GM12878 (cell line): ENCODE measurements at regions not wholly inside any gene's neighbourhood (a gene's known extent, or its start where the extent isn't known, plus 50 kb on each side); places are given as distances from the start of the nearest gene placed in this dataset.

Experiments used
- ATAC-seq: fragments of 200-7000 bp; cut with Tn5 transposase; 3 replicates; pipeline ENCODE4 v1.9.1; 2020; ENCODE audit warnings: mild to moderate bottlenecking, moderate library complexity
- BruUV-seq: library from RNA; stranded (reverse); fragments of 400-500 nt; replicated peaks from 2 replicates; lab custom pipeline; 2021; lab: Mats Ljungman, UMichigan
- CTCF ChIA-PET: fragments of 300-600 bp; sonication (Branson Sonifier 250); formaldehyde crosslinking; extraction: SDS; loops from one replicate; lab custom pipeline; 2021; ENCODE audit warnings: inconsistent platforms; lab: Yijun Ruan, JAX
- POLR2A ChIA-PET: fragments of 350-600 bp; formaldehyde crosslinking; extraction: SDS; loops from one replicate; lab custom pipeline; 2021; ENCODE audit warnings: inconsistent platforms; lab: Charles Lee
- RAD21 ChIA-PET: fragments of 300-600 bp; sonication (Branson Sonifier 250); formaldehyde crosslinking; loops from one replicate; lab custom pipeline; 2023; ENCODE audit warnings: antibody characterized with exemption; ENCODE audit not compliant: unreplicated experiment; lab: Charles Lee
- SMC1A ChIA-PET: fragments of 300-600 bp; sonication (Branson Sonifier 250); formaldehyde crosslinking; loops from one replicate; lab custom pipeline; 2023; ENCODE audit not compliant: unreplicated experiment, uncharacterized antibody; lab: Charles Lee
- DNase-seq: peaks from one replicate; pipeline ENCODE4 v3.0.0-alpha.2; 2011; ENCODE audit warnings: low read depth, low spot score
- FAIRE-seq: peaks from 3 replicates; lab custom pipeline; 2011; peaks lifted over from hg19 to GRCh38; lab: Jason Lieb, UNC
- H2AFZ ChIP-seq: 2 replicates; pipeline ENCODE4 v1.6.0; 2011; ENCODE audit warnings: low read depth, low read length, control low read depth; ENCODE audit not compliant: control insufficient read depth
- H3K27ac ChIP-seq: 2 replicates; pipeline ENCODE4 v1.5.1; 2011; ENCODE audit warnings: control low read depth; ENCODE audit not compliant: control insufficient read depth, insufficient read depth
- H3K27me3 ChIP-seq, 2 experiments: replicated peaks in 1 of 2; 2 replicates each; pipeline versions ENCODE4 v1.6.0 to v1.6.1; 2011; ENCODE audit warnings: low read length in 1 of 2; ENCODE audit not compliant: control insufficient read depth in 2 of 2, insufficient read depth in 2 of 2
- H3K36me3 ChIP-seq, 2 experiments: 2 replicates each; pipeline ENCODE4 v1.5.1; 2011; ENCODE audit warnings: low read length in 1 of 2; ENCODE audit not compliant: control insufficient read depth in 2 of 2, insufficient read depth in 2 of 2
- H3K4me1 ChIP-seq: 2 replicates; pipeline ENCODE4 v1.6.1; 2011; ENCODE audit warnings: mild to moderate bottlenecking, low read length, moderate library complexity, mixed read lengths; ENCODE audit not compliant: control insufficient read depth, insufficient read depth
- H3K4me2 ChIP-seq: 2 replicates; pipeline ENCODE4 v1.6.0; 2011; ENCODE audit warnings: control low read depth; ENCODE audit not compliant: control insufficient read depth, insufficient read depth
- H3K4me3 ChIP-seq: fragments of 200-600 bp; sonication (generic); 2 replicates; pipeline ENCODE4 v1.5.1; 2016
- H3K79me2 ChIP-seq: 2 replicates; pipeline ENCODE4 v1.6.0; 2011; ENCODE audit warnings: low read length; ENCODE audit not compliant: control insufficient read depth, insufficient read depth
- H3K9ac ChIP-seq: 2 replicates; pipeline ENCODE4 v1.8.0; 2011; ENCODE audit warnings: low read length, control low read depth, mixed read lengths; ENCODE audit not compliant: control insufficient read depth, insufficient read depth
- H3K9me3 ChIP-seq: replicated peaks from 3 replicates; pipeline ENCODE4 v1.5.1; 2011; ENCODE audit warnings: mild to moderate bottlenecking, low read length; ENCODE audit not compliant: control insufficient read depth, insufficient read depth
- H4K20me1 ChIP-seq: 2 replicates; pipeline ENCODE4 v1.6.0; 2011; ENCODE audit not compliant: control insufficient read depth, insufficient read depth
- ASH2L ChIP-seq: fragments of 300-600, 200-600 bp; sonication (generic); IDR thresholded peaks from 2 replicates; pipeline ENCODE4 v1.6.1; 2017; ENCODE audit warnings: low read depth, mild to moderate bottlenecking, borderline replicate concordance
- EGR1 ChIP-seq, 2 experiments: IDR thresholded peaks; 1 replicate in 1 of 2; 2 replicates in 1 of 2; pipeline ENCODE4 v1.6.1; 2011 to 2012; ENCODE audit warnings: low read depth in 2 of 2, low read length in 2 of 2, borderline replicate concordance in 1 of 2, mild to moderate bottlenecking in 1 of 2, moderate library complexity in 1 of 2
- KDM1A ChIP-seq: fragments of 200-600 bp; sonication (generic); IDR thresholded peaks from 2 replicates; pipeline ENCODE4 v1.6.1; 2016; ENCODE audit warnings: borderline replicate concordance
- MTA3 ChIP-seq: IDR thresholded peaks from 2 replicates; pipeline ENCODE4 v1.6.1; 2012; ENCODE audit warnings: low read length, inconsistent platforms, borderline replicate concordance
- NFXL1 ChIP-seq: fragments of 450-650 bp; IDR thresholded peaks from 2 replicates; pipeline ENCODE4 v1.6.1; 2017; ENCODE audit warnings: antibody characterized with exemption, mild to moderate bottlenecking, borderline replicate concordance
- SIX5 ChIP-seq: IDR thresholded peaks from 2 replicates; pipeline ENCODE4 v1.6.1; 2011; ENCODE audit warnings: mild to moderate bottlenecking, low read depth, low read length, moderate library complexity; ENCODE audit not compliant: severe bottlenecking
- SRF ChIP-seq, 2 experiments: IDR thresholded peaks; 2 replicates each; pipeline ENCODE4 v1.6.1; 2011; ENCODE audit warnings: low read depth in 2 of 2, low read length in 2 of 2, mild to moderate bottlenecking in 1 of 2, moderate library complexity in 1 of 2
- ZBED1 ChIP-seq: IDR thresholded peaks from 2 replicates; pipeline ENCODE4 v1.6.1; 2016; ENCODE audit warnings: borderline replicate concordance
- WGBS: methylation state at CpG from one replicate; pipeline ENCODE4 v1.1.6; 2016; ENCODE audit warnings: low lambda C conversion rate; ENCODE audit not compliant: insufficient replicate concordance, insufficient coverage; ENCODE audit errors: missing lambda C conversion rate; 5-methylcytosine and 5-hydroxymethylcytosine counted together
- in situ Hi-C: fragments of 300-500 bp; cut with MboI; formaldehyde crosslinking; loops from 9 replicates; pipeline ENCODE4 v1.14.3; 2018; ENCODE audit warnings: mixed read lengths
- intact Hi-C: fragments of 100-400 bp; cut with micrococcal nuclease; formaldehyde crosslinking; loops from one replicate; pipeline ENCODE4 v1.14.2; 2022; ENCODE audit not compliant: unreplicated experiment
- TF ChIP-seq, protein P1 (sequence below): fragments of 450-650 bp; IDR thresholded peaks from 2 replicates; pipeline ENCODE4 v1.6.1; 2016; ENCODE audit warnings: mild to moderate bottlenecking
- TF ChIP-seq, protein P2 (sequence below): fragments of 450-650 bp; IDR thresholded peaks from 2 replicates; pipeline ENCODE4 v1.6.1; 2017; ENCODE audit warnings: mild to moderate bottlenecking, moderate library complexity

DNA sequence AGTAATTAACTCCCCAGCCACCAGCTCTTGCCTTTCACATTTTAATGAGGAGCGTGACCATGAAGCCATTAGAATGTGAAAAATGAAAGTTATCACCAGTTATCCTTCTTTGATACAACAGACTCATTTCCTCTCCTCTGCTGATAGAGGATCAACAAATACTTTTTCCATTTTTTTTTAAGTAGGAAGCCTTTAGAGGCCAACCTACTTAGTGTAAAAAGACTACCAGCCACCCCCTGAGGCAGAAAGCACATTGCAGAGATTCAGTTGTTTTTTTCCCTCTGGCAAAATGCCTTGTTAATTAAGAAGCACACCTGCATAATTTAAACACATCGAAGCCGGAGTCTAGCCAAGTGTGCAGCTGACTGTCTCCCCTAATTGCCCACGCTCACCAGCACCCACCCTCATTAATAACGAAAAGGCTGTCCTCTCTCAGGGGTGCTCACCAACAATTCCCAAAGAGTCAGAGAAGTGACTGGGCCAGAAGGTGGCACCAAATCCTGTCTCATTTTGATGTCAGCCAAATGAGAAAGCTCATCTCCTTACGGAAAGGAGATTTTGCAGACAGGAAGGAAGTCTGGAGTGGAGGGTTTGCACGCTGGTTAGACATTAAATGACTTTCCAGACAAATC is 60.9 kb upstream of the MC3R start:
- POLR2A ChIA-PET = no interaction called here
- Histone ChIP-seq H3K36me3 (no peaks in the 10 kb centered on the region), H4K20me1 (no peaks in the 10 kb centered on the region), H3K79me2 (no peaks in the 10 kb centered on the region), H3K9me3 (no peaks in the 10 kb centered on the region), H3K4me2 (no peak overlapping the region), H3K27me3 (no peaks in the 10 kb centered on the region), H3K4me3 (no peak overlapping the region), H3K9ac (no peak overlapping the region), H3K4me1 (no peaks in the 10 kb centered on the region), H2AFZ (no peak overlapping the region), H3K27ac (no peak overlapping the region)
- DNase-seq = no peak
- 25% methylated on average over 7 of the region's 7 CpGs for WGBS
- intact Hi-C loops (no loop called here), in situ Hi-C loops (no loop called here)
- SMC1A ChIA-PET = interaction anchor here (0.6 to 0.8 kb wide), 3 partner anchors 20 to 371 kb away, joined by 3 to 4 read pairs (median 3); no protein-coding TSS in a partner anchor
- TF ChIP-seq ASH2L (no peak), NFXL1 (no peak), SIX5 (no peak), ZBED1 (no peak), SRF (IDR thresholded peaks at IDR 0.05; ENCODE audit: low read depth in 2 of 2, low read length in 2 of 2) (no peak), MTA3 (no peak), KDM1A (no peak), EGR1 (IDR thresholded peaks at IDR 0.05; ENCODE audit: borderline replicate concordance in 1 of 2, low read depth in 2 of 2, low read length in 2 of 2) (no peak)
- TF ChIP-seq, protein P1, sequence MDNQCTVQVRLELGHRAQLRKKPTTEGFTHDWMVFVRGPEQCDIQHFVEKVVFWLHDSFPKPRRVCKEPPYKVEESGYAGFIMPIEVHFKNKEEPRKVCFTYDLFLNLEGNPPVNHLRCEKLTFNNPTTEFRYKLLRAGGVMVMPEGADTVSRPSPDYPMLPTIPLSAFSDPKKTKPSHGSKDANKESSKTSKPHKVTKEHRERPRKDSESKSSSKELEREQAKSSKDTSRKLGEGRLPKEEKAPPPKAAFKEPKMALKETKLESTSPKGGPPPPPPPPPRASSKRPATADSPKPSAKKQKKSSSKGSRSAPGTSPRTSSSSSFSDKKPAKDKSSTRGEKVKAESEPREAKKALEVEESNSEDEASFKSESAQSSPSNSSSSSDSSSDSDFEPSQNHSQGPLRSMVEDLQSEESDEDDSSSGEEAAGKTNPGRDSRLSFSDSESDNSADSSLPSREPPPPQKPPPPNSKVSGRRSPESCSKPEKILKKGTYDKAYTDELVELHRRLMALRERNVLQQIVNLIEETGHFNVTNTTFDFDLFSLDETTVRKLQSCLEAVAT = no peak
- TF ChIP-seq, protein P2, sequence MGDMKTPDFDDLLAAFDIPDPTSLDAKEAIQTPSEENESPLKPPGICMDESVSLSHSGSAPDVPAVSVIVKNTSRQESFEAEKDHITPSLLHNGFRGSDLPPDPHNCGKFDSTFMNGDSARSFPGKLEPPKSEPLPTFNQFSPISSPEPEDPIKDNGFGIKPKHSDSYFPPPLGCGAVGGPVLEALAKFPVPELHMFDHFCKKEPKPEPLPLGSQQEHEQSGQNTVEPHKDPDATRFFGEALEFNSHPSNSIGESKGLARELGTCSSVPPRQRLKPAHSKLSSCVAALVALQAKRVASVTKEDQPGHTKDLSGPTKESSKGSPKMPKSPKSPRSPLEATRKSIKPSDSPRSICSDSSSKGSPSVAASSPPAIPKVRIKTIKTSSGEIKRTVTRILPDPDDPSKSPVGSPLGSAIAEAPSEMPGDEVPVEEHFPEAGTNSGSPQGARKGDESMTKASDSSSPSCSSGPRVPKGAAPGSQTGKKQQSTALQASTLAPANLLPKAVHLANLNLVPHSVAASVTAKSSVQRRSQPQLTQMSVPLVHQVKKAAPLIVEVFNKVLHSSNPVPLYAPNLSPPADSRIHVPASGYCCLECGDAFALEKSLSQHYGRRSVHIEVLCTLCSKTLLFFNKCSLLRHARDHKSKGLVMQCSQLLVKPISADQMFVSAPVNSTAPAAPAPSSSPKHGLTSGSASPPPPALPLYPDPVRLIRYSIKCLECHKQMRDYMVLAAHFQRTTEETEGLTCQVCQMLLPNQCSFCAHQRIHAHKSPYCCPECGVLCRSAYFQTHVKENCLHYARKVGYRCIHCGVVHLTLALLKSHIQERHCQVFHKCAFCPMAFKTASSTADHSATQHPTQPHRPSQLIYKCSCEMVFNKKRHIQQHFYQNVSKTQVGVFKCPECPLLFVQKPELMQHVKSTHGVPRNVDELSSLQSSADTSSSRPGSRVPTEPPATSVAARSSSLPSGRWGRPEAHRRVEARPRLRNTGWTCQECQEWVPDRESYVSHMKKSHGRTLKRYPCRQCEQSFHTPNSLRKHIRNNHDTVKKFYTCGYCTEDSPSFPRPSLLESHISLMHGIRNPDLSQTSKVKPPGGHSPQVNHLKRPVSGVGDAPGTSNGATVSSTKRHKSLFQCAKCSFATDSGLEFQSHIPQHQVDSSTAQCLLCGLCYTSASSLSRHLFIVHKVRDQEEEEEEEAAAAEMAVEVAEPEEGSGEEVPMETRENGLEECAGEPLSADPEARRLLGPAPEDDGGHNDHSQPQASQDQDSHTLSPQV = no peak
- RAD21 ChIA-PET = no interaction called here
- no peak for ATAC-seq
- no peak for FAIRE-seq
- CTCF ChIA-PET = no interaction called here
- no TSS peak for BruUV-seq
